RWPE1 (cell line): ENCODE measurements at regions not wholly inside any gene's neighbourhood (a gene's known extent, or its start where the extent isn't known, plus 50 kb on each side); places are given as distances from the start of the nearest gene placed in this dataset.

ENCODE experiments used
- CTCF ChIA-PET: fragments of 350-600 bp; sonication (Branson Sonifier 250); formaldehyde crosslinking; extraction: SDS; loops from one replicate; lab custom pipeline; 2021; lab: Yijun Ruan, JAX
- POLR2A ChIA-PET: fragments of 400-600 bp; formaldehyde crosslinking; extraction: SDS; loops from one replicate; lab custom pipeline; 2020; ENCODE audit warnings: antibody characterized with exemption; ENCODE audit not compliant: low non-redundant PET; lab: Yijun Ruan, JAX
- DNase-seq: peaks from one replicate; pipeline ENCODE4 v3.0.0; 2012; ENCODE audit warnings: low spot score
- H3K27ac ChIP-seq: fragments of 450-650 bp; 2 replicates; pipeline ENCODE4 v1.5.1; 2017
- TF ChIP-seq, protein P1 (sequence below): fragments of 450-650 bp; conservative IDR thresholded peaks from 2 replicates; pipeline ENCODE4 v1.5.1; 2017; ENCODE audit warnings: low read depth, mild to moderate bottlenecking

DNA sequence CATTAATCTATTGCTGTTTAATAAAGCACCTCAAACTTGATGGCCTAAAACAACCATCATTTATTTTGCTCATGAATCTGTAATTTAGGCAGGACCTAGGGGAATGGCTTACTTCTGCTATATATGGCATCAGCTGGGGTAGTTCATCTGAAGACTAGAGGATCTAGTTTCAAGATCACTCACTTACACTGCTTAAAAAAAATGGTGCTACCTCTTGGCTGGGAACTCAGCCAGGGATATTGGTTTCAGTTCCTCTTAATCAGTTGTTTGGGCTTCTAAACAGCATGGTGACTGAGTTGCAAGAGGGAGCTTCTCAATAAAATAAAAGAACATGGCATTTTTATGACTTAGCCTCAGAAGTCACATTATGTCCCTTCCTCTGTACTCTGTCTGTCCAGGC lies 142.0 kb downstream of the FAM114A2 start:
- ChIA-PET POLR2A (no interaction called here), CTCF (no interaction called here)
- TF ChIP-seq, protein P1, sequence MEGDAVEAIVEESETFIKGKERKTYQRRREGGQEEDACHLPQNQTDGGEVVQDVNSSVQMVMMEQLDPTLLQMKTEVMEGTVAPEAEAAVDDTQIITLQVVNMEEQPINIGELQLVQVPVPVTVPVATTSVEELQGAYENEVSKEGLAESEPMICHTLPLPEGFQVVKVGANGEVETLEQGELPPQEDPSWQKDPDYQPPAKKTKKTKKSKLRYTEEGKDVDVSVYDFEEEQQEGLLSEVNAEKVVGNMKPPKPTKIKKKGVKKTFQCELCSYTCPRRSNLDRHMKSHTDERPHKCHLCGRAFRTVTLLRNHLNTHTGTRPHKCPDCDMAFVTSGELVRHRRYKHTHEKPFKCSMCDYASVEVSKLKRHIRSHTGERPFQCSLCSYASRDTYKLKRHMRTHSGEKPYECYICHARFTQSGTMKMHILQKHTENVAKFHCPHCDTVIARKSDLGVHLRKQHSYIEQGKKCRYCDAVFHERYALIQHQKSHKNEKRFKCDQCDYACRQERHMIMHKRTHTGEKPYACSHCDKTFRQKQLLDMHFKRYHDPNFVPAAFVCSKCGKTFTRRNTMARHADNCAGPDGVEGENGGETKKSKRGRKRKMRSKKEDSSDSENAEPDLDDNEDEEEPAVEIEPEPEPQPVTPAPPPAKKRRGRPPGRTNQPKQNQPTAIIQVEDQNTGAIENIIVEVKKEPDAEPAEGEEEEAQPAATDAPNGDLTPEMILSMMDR, result no peak
- no peak for DNase-seq
- no peak overlapping the region for H3K27ac ChIP-seq

DNA sequence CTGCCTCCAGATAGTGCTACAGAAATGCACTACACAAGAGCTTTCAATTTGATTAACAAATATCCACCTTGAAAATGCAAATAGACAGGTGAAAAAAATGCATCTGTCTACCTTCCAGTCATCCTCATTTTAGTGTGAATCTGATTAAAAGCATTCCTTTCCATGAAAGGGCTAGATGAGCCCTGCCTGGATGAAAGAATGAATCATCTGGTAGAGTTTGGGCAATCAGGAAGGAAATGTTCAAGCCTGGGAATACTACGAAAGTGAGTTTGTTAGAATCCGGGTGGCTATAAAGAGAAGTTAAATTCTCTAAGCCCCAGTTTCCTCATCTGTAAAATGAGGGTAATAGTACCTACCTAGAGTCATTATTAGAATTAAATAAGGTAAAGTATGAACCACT lies 142.6 kb downstream of the FAM114A2 start:
- POLR2A ChIA-PET, result no interaction called here
- TF ChIP-seq, protein P1, result no peak
- CTCF ChIA-PET, result no interaction called here
- DNase-seq, result peak; percentile 78
- H3K27ac ChIP-seq, result no peak overlapping the region

DNA sequence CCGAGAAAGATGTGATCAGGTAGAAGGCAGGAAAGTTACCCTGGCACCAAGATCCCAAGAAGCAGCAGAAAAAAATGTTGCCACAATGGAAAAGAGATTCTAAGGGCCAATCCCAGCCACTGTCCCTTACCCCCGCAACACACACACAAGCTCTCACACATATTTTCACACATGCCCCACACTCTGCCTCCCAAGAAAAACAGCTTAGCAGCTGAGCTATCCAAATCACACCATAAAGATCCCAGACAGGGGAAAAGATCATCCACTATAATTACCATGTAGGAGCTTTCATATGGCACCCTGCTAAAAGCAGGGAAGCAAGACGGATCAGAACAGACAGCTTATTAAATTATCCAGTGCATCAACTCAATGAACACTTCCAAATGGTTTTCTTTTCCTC lies 143.4 kb downstream of the FAM114A2 start:
- no peak overlapping the region for H3K27ac ChIP-seq
- DNase-seq, result no peak
- CTCF ChIA-PET, result no interaction called here
- TF ChIP-seq, protein P1, result no peak
- POLR2A ChIA-PET, result no interaction called here

DNA sequence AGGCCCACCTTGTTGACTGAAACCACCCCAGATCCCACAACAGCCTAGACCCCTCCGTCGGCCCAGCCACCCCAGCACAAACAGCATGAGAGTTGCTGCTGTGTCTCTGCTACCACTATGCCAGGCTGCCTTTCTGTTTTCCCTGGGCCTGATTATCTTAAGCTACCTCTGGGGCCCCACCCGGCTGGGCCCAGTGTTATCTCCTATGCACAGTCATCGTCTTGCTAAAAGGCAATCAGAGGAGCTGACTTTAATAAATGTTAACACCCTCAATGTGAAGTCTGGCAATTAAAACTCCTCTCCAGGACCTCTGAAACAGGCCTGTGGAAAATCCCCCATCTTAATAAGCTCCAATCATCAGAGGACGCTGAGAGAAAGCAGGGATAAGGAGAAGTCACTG lies 144.9 kb downstream of the FAM114A2 start:
- no peak overlapping the region for H3K27ac ChIP-seq
- POLR2A ChIA-PET, result no interaction called here
- TF ChIP-seq, protein P1, result no peak
- CTCF ChIA-PET, result interaction anchor here (0.6 to 0.7 kb wide), 2 partner anchors 57 to 738 kb away, joined by 3 read pairs; no protein-coding TSS in a partner anchor
- DNase-seq, result no peak

DNA sequence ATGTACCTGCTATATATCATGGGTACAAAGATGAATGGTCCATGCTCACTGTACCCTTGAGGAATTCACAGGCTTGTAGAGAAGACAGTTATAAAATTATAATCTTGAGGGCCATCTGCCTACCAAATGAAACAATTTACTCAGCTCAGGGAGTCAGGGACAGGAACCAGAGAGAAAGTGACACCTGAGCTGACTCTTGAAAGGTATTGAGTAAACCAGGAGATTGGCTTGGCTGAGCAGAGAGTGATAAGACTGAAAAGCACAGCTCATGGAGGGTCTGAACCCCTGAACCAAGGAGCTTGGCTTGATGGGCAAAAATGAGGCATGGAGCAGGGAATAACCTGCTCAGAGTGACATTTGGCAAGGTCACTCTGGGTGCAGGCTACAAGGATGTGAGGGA lies 147.3 kb downstream of the FAM114A2 start:
- CTCF ChIA-PET, result no interaction called here
- H3K27ac ChIP-seq, result no peak overlapping the region

DNA sequence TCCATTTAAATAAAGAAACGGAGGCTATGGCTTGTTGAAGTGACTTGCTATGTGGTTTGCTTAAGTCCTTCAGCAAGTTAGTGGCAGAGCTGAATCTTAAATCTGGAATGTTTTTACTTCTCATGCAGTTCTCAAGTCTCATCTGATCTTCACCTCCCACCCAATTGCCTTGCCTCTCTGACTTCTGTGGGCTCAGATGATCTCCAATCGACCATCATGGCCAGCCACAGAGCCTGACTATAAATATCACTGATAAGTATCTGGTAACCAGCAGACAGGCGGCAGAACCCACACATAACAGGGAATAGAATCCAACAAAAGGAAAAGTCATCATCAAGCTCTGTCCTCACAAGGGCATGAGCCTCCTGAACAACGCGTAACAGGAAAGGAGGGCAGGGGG lies 149.9 kb downstream of the FAM114A2 start:
- TF ChIP-seq, protein P1, result no peak
- DNase-seq, result no peak
- POLR2A ChIA-PET, result no interaction called here
- CTCF ChIA-PET, result no interaction called here
- H3K27ac ChIP-seq, result no peak overlapping the region

More for the DNA sequence above, 147.3 kb downstream of the FAM114A2 start:
- TF ChIP-seq, protein P1, result no peak
- POLR2A ChIA-PET, result no interaction called here
- DNase-seq, result no peak

DNA sequence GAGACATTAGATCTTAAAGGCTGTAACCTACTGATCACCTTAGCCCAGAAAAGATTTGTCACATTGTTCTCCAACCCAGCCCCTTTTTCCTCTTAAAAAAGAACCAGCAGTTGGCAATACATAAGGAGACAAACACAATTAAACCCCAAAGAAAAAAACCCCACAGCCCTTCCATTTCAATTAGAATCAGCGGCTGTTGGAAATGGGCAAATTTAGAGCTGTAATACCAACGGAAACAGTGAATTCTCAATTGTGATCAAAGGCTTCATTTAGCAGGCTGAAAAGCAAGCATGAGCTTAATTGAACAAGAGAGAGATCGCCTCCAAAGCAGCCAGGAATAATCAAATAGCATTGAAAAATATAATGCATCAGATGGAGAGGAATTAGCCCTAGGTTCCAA lies 153.6 kb downstream of the FAM114A2 start:
- ChIA-PET POLR2A (no interaction called here), CTCF (interaction anchor here (1.1 kb wide), 1 partner anchor 234 kb away, joined by 5 read pairs; no protein-coding TSS in a partner anchor)
- DNase-seq, result no peak
- no peak overlapping the region for H3K27ac ChIP-seq
- TF ChIP-seq, protein P1, result no peak
